ENCODE measurements at regions not wholly inside any gene's neighbourhood (a gene's known extent, or its start where the extent isn't known, plus 50 kb on each side); places are given as distances from the start of the nearest gene placed in this dataset.

DNA sequence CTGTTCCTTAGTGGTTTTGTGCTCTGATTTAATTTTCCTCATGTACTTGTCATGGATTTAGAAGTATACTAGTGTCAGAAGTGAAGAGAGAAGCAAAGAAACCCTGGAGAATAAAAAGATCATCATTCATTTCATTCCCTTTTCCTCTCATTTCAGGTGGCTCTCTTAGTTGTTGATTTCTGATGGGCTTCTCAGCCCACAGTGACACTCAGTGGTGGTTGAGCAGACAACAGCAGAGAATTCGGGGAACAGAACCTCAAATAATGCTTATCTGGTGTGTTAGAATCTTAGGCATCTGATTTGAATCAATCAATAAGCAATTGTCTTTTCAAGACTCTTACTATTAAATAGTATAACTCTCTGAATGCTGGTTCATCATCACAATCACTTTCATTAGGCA lies 1289.4 kb downstream of the FAM181B start:
- DNase-seq (ENCODE audit: low read depth in 3 of 3): no peak

GRCh38 chr11:81432333-81432732 lies 1301.3 kb downstream of the FAM181B start:
- DNase-seq (ENCODE audit: low read depth in 3 of 3): no peak

- no peak for DNase-seq (ENCODE audit: low read depth in 3 of 3)
These were observed 1308.8 kb downstream of the FAM181B start for GRCh38 chr11:81424822-81425221.

DNA sequence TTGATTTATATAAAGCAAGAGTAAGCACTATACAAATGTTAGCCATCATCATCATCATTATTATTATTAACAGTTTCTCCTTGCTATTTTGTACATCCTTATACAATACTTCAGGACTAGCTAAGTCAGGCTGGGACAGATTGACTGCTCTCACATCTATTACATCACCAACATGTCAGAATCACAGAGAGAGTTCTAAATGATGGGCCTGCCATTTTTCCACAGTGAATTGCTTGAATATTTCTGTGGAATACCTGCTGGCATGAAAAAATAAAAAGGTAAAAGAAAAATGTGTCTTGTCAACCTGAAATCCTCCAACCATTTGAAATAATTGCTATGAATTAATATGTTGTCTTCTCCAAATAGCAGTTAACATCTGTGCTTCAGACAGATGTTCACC lies 1311.3 kb downstream of the FAM181B start:
- DNase-seq (ENCODE audit: low read depth in 3 of 3): no peak

DNA sequence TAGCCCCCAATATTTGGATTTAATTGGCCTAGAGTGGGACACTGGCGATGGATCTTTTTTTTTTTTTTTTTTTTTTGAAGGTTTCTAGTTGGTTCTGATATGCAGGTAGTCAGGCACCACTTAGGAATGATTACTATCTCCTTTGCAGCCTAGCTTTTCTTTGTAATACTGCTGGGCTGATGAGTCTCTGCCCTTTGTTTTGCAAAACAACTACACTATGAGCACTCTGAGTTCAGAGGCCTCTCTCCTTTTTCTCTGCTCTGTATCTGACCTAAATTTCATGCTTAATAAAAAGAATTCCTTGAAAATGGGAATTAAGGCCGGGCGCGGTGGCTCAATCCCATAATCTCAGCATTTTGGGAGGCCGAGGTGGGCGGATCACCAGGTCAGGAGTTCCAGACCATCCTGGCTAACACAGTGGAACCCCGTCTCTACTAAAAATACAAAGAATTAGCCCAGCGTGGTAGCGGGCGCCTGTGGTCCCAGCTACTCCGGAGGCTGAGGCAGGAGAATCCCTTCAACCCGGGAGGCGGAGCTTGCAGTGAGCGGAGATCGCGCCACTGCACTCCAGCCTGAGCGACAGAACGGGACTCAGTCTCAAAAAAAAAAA lies 1312.3 kb downstream of the FAM181B start:
- DNase-seq (ENCODE audit: low read depth in 3 of 3): no peak

DNA sequence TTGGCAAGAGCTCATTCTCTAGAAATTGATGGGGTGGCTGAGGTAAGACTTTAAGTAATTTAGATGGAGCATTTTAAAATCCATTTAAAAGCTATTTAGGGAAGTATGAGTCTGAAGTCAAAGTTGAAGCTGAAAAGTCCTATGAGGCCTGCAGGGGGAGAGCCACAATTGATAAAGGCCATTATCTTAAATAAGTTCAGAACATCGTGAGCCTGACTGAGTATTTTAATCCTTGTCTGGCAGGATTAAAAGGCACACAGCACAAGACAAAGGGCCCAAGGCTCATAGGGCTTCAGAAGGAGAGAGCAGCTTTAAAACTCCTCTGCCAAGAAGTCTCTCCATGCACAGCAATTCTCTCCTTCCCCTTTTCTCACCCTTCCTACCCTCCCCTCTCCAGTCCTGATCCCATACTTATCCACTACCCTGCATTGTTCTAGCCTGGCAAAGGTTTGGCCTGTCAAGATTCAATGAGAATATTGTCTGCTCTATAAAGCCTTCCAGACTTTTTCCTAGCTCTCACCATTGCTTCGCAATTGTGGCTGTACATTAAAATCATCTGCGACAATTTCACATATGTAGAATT lies 1312.9 kb downstream of the FAM181B start:
- DNase-seq (ENCODE audit: low read depth in 3 of 3): no peak

GRCh38 chr11:81397316-81397715 lies 1336.3 kb downstream of the FAM181B start:
- DNase-seq (ENCODE audit: low read depth in 3 of 3): no peak

GRCh38 chr11:81394311-81394710 lies 1339.4 kb downstream of the FAM181B start:
- no peak for DNase-seq (ENCODE audit: low read depth in 3 of 3)

GRCh38 chr11:81388326-81388725 lies 1345.3 kb downstream of the FAM181B start:
- no peak for DNase-seq (ENCODE audit: low read depth in 3 of 3)

- no peak for DNase-seq (ENCODE audit: low read depth in 3 of 3)
These were observed 1353.3 kb downstream of the FAM181B start for GRCh38 chr11:81380395-81380794.

- DNase-seq (ENCODE audit: low read depth in 3 of 3): no peak
These were observed 1356.2 kb downstream of the FAM181B start for GRCh38 chr11:81377418-81377817.

- DNase-seq (ENCODE audit: low read depth in 3 of 3): no peak
These were observed 1359.7 kb downstream of the FAM181B start for GRCh38 chr11:81373986-81374385.

- no peak for DNase-seq (ENCODE audit: low read depth in 3 of 3)
These were observed 1365.5 kb downstream of the FAM181B start for GRCh38 chr11:81368192-81368591.

DNA sequence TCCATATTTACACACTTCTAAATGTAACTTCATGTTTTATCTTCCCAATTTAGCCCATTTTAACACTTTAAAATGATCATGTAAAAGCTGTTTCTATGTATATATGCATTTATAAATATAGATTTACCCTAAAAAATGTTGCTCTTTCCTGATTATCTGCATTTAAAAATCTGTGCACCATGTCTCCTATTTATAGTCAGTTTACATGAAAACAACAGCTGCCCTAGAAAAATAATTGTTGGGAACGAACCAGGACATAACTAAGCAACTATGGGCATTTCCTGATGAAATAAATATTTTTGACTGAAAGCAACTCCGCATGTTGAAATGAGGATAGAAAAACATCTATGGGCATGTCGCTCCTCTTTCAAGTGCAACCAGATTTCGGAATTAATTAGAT lies 1368.2 kb downstream of the FAM181B start:
- DNase-seq (ENCODE audit: low read depth in 3 of 3): no peak

DNA sequence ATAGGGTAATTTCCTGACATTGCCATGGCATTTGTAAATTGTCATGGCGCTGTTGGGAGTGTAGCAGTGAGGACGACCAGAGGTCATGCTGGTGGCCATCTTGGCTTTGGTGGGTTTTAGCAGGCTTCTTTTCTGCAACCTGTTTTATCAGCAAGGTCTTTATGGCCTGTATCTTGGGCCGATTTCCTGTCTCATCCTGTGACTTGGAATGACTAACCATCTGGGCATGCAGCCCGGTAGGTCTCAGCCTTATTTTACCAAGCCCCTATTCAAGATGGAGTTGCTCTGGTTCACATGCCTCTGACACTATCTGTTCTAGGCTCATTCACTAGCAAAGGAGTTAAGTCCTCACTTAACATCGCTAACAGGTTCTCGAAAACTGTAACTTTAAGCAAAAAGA lies 1374.2 kb downstream of the FAM181B start:
- no peak for DNase-seq (ENCODE audit: low read depth in 3 of 3)

GRCh38 chr11:81345609-81346008 lies 1388.1 kb downstream of the FAM181B start:
- DNase-seq (ENCODE audit: low read depth in 3 of 3): no peak

DNA sequence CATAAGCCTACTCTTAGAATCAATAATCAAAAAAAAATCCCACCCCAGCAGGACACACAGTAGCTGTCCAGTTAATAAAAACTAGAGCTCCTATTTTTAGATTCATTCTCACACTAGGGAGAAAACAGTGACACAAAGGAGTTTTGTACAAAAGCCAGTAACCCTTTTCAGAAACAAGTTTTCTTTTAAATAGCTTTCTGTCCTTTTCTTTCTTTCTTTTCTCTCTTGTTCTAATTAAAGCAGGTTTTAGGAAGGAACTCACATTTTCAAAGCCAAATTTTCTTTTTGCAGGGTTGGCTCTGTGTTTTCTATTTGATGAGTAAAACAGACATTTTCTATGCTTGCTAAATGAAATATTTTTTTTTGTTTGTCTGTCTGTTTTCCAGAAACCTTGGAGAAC lies 1390.7 kb downstream of the FAM181B start:
- no peak for DNase-seq (ENCODE audit: low read depth in 3 of 3)

DNA sequence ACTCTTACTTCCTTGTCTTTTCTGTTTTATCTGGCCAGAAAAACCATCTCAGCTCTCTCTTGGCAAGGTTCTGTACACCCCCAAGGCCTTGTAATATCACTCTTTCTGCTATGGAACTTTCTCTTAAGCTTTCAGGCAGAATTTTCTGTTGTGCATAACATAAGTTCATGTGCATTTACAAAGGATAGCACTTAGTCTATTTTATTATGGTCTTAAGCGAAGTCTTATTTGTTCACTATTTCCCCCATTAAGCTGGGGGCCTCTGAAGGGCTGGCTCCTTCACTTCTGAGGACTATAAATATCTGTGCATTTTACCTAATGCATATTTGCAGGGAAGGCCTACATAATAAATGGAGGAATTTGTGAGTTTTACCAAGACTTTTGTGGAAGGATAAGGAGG lies 1393.4 kb downstream of the FAM181B start:
- no peak for DNase-seq (ENCODE audit: low read depth in 3 of 3)

DNA sequence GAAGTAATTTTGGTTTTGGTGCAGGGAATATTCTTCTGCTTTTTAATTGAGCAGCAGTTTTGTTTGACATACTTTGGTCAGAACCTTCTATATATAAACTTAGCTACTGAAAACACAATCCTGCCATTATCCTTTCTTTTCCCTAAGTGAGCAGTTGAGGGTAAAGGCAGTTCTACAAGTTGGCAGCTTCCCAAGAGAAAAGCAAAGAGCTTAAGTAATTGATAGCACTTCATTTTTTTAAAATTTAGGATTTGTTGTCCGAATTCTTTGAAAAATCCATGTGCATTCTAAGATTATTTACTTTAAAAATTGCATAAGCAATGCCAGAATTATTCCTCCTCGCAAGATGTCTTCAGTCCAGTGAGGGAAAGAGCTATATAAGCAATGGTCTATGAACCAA lies 1394.1 kb downstream of the FAM181B start:
- DNase-seq (ENCODE audit: low read depth in 3 of 3): no peak

DNA sequence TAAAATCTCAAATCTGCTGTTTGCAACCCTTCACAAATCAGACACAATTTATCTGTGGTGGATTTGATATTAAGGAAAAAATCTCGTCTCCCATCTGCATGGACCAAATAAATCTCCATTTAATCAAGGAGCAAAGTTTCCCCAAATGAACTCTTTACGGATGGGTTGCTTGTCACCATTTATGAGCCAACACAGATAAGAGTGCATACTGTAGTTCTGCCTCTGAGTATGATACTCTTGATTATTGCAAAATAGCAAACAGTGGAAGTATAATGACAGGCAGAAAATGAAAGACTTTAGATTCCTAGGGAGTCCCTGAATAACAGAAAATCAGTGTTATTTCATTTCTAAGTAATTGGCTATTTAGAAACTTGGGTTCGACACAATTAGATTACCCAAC lies 1395.9 kb downstream of the FAM181B start:
- DNase-seq (ENCODE audit: low read depth in 3 of 3): no peak

DNA sequence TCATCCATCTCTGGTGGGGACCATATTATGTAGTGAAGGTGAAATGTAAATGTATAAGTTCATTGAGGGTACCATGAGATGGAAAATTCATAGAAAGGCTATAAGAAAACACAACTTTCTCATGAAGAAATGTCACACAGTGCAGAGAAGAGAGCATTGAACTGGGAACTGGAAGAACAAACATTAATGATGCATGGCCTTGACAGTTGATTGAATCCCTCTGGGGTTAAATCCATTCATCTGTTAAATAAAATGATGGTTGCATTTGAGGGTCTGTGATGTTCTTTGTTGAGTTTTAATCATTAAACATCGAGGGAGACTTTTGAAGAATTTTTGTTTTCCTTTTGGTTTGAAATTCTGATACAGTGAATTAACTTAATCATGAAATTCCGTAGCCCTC lies 1401.4 kb downstream of the FAM181B start:
- no peak for DNase-seq (ENCODE audit: low read depth in 3 of 3)

GRCh38 chr11:81331611-81332235 lies 1401.9 kb downstream of the FAM181B start:
- DNase-seq (ENCODE audit: low read depth in 3 of 3): no peak

DNA sequence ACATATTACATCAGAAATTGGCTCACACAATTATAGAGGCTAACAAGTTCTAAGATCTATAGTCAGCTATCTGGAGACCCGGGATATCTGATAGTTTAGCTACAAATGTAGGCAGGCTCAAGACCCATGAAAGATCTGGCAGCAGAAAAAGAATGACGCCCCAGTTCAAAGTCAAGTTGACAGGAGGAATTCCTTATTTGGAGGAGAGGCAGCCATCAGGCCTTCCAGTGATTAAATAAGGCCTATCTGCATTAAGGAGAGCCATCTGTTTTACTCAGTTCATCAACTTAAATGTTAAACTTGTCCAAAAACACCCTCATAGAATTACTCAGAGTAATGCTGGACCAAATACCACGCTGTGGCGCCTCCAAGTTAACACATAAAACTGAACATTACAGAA lies 1402.6 kb downstream of the FAM181B start:
- DNase-seq (ENCODE audit: low read depth in 3 of 3): no peak

All from stimulated activated CD4-positive, alpha-beta T cell treated with anti-CD3 and anti-CD28 coated beads, TNF-alpha, amount 100 ng/mL, for 24 hours (primary cell).